A549 (cell line): ENCODE measurements at regions not wholly inside any gene's neighbourhood (a gene's known extent, or its start where the extent isn't known, plus 50 kb on each side); places are given as distances from the start of the nearest gene placed in this dataset.

Experiments
- ATAC-seq, 2 experiments: fragments of 200-7000 bp in 1 of 2; fragments of >200 bp in 1 of 2; cut with Nextera tagmentation in 1 of 2; cut with Tn5 transposase in 1 of 2; 3 replicates each; pipeline versions ENCODE4 v1.8.0 to v1.9.1; 2018 to 2020; ENCODE audit warnings: mild to moderate bottlenecking in 1 of 2, moderate library complexity in 1 of 2
- CTCF ChIA-PET: fragments of 300-600 bp; sonication (Branson Sonifier 250); formaldehyde crosslinking; extraction: SDS; loops from one replicate; lab custom pipeline; 2021; ENCODE audit warnings: antibody characterized with exemption, inconsistent platforms; lab: Yijun Ruan, JAX
- POLR2A ChIA-PET: fragments of 350-600 bp; formaldehyde crosslinking; extraction: SDS; loops from one replicate; lab custom pipeline; 2021; ENCODE audit warnings: antibody characterized with exemption, inconsistent platforms; lab: Yijun Ruan, JAX
- DNase-seq, 2 experiments: peaks; one replicate each; pipeline versions ENCODE4 v3.0.0 to v3.0.0-alpha.2; 2011 to 2016; ENCODE audit warnings: low read depth in 1 of 2, low spot score in 1 of 2
- FAIRE-seq: peaks from 2 replicates; lab custom pipeline; 2011; peaks lifted over from hg19 to GRCh38; lab: Jason Lieb, UNC
- H3K27ac ChIP-seq, 2 experiments: fragments of >200 bp; sonication (Bioruptor Twin); formaldehyde crosslinking; 3 replicates each; pipeline ENCODE4 v1.5.1; 2016 to 2017
- H3K4me1 ChIP-seq: fragments of >200 bp; sonication (Bioruptor Twin); formaldehyde crosslinking; 3 replicates; pipeline ENCODE4 v1.6.1; 2016
- H3K4me2 ChIP-seq: fragments of >200 bp; sonication (Bioruptor Twin); formaldehyde crosslinking; 3 replicates; pipeline ENCODE4 v1.6.1; 2016
- H3K4me3 ChIP-seq: fragments of >200 bp; sonication (Bioruptor Twin); formaldehyde crosslinking; 3 replicates; pipeline ENCODE4 v1.5.1; 2016
- H3K9me3 ChIP-seq: fragments of >200 bp; sonication (Bioruptor Twin); formaldehyde crosslinking; 3 replicates; pipeline ENCODE4 v1.6.1; 2016
- BHLHE40 ChIP-seq: IDR thresholded peaks from 2 replicates; pipeline ENCODE4 v1.6.1; 2012; ENCODE audit warnings: low read depth, low read length, inconsistent platforms
- CBX2 ChIP-seq: fragments of 200-600 bp; sonication (generic); IDR thresholded peaks from 2 replicates; pipeline ENCODE4 v1.6.1; 2016; ENCODE audit warnings: low read depth, mild to moderate bottlenecking, borderline replicate concordance
- HDAC2 ChIP-seq: fragments of 200-600 bp; sonication (generic); IDR thresholded peaks from 2 replicates; pipeline ENCODE4 v1.6.1; 2016
- HEYL ChIP-seq: fragments of 250-450 bp; sonication (Bioruptor Pico); IDR thresholded peaks from 2 replicates; pipeline ENCODE4 v1.8.0; 2021; ENCODE audit warnings: mild to moderate bottlenecking, moderate library complexity
- HOXB5 ChIP-seq: fragments of 250-450 bp; sonication (Bioruptor Pico); IDR thresholded peaks from 2 replicates; pipeline ENCODE4 v1.5.0; 2020; ENCODE audit warnings: mild to moderate bottlenecking, moderate library complexity
- KDM1A ChIP-seq: fragments of 200-600 bp; sonication (generic); IDR thresholded peaks from 2 replicates; pipeline ENCODE4 v1.6.1; 2016; ENCODE audit warnings: low read depth, mild to moderate bottlenecking
- MAZ ChIP-seq: fragments of 150-350 bp; IDR thresholded peaks from 2 replicates; pipeline ENCODE4 v1.6.1; 2014; ENCODE audit warnings: antibody characterized with exemption, low read depth, low read length, borderline replicate concordance
- MYC ChIP-seq: IDR thresholded peaks from 2 replicates; pipeline ENCODE4 v1.6.1; 2012; ENCODE audit warnings: mild to moderate bottlenecking, inconsistent platforms, low read length, improper control_type of control experiment, borderline replicate concordance
- NPAS2 ChIP-seq: fragments of 250-450 bp; sonication (Bioruptor Pico); IDR thresholded peaks from 2 replicates; pipeline ENCODE4 v1.8.0; 2022; ENCODE audit warnings: mild to moderate bottlenecking, moderate library complexity, borderline replicate concordance
- POLR2A ChIP-seq: IDR thresholded peaks from 2 replicates; pipeline ENCODE4 v1.6.1; 2012; ENCODE audit warnings: mild to moderate bottlenecking, low read length
- RAD21 ChIP-seq, 2 experiments: fragments of >200 bp in 1 of 2; sonication (Bioruptor Twin) in 1 of 2; formaldehyde crosslinking in 1 of 2; IDR thresholded peaks in 1 of 2; conservative IDR thresholded peaks in 1 of 2; 2 replicates in 1 of 2; 3 replicates in 1 of 2; pipeline ENCODE4 v1.6.1; 2012 to 2018; ENCODE audit warnings: inconsistent platforms in 1 of 2
- RCOR1 ChIP-seq: fragments of 150-350 bp; IDR thresholded peaks from 2 replicates; pipeline ENCODE4 v1.6.1; 2014; ENCODE audit warnings: antibody characterized with exemption, low read length, low read depth
- SREBF2 ChIP-seq: fragments of 450-650 bp; IDR thresholded peaks from 2 replicates; pipeline ENCODE4 v1.6.1; 2014; ENCODE audit warnings: mild to moderate bottlenecking, moderate library complexity
- TP53 ChIP-seq: fragments of 250-450 bp; sonication (Bioruptor Pico); IDR thresholded peaks from 2 replicates; pipeline ENCODE4 v1.5.0; 2021; ENCODE audit warnings: mild to moderate bottlenecking, moderate library complexity
- ZC3H11A ChIP-seq: fragments of 450-650 bp; IDR thresholded peaks from 2 replicates; pipeline ENCODE4 v1.6.1; 2014; ENCODE audit warnings: antibody characterized with exemption, mild to moderate bottlenecking
- ZSCAN20 ChIP-seq: fragments of 250-450 bp; sonication (Bioruptor Pico); IDR thresholded peaks from 2 replicates; pipeline ENCODE4 v1.8.0; 2022; ENCODE audit warnings: mild to moderate bottlenecking, moderate library complexity
- WGBS: methylation state at CpG from one replicate; pipeline ENCODE4 v1.1.6; 2017; ENCODE audit errors: missing lambda C conversion rate; 5-methylcytosine and 5-hydroxymethylcytosine counted together
- TF ChIP-seq, protein P1 (sequence below): IDR thresholded peaks from 2 replicates; pipeline ENCODE4 v1.6.1; 2012; ENCODE audit warnings: low read depth, borderline replicate concordance
- TF ChIP-seq, protein P2 (sequence below): IDR thresholded peaks from 2 replicates; pipeline ENCODE4 v1.6.1; 2012
- TF ChIP-seq, protein P3 (sequence below): fragments of 250-450 bp; sonication (Bioruptor Pico); IDR thresholded peaks from 2 replicates; pipeline ENCODE4 v1.5.0; 2020; ENCODE audit warnings: low read depth, mild to moderate bottlenecking, moderate library complexity
- TF ChIP-seq, protein P4 (sequence below): fragments of 250-450 bp; sonication (Bioruptor Pico); IDR thresholded peaks from 2 replicates; pipeline ENCODE4 v1.5.0; 2021; ENCODE audit warnings: mild to moderate bottlenecking, moderate library complexity, borderline replicate concordance

DNA sequence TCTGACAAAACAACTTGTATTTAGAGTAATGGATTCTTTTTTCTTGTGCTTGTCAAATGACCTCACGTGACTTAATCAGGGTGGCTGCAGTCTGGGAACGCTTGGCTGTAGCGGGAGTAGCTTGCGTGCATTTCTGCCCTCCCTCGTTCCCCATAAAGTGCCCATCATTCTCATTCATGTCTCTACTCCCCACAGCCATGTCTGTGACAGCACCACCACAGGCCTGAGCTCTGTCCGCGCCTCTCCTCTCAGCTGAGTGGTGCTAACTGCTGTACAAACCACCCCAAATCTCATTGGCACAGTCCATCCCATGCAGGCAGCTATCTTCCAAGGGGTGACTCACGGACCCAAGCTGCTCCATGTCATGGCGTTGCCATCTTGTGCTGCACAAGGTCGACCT is 161.7 kb downstream of the TSN start (continued):
- TF ChIP-seq, protein P1, sequence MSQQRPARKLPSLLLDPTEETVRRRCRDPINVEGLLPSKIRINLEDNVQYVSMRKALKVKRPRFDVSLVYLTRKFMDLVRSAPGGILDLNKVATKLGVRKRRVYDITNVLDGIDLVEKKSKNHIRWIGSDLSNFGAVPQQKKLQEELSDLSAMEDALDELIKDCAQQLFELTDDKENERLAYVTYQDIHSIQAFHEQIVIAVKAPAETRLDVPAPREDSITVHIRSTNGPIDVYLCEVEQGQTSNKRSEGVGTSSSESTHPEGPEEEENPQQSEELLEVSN: no peak
- TF ChIP-seq HEYL (CRISPR knock-in tag): no peak

DNA sequence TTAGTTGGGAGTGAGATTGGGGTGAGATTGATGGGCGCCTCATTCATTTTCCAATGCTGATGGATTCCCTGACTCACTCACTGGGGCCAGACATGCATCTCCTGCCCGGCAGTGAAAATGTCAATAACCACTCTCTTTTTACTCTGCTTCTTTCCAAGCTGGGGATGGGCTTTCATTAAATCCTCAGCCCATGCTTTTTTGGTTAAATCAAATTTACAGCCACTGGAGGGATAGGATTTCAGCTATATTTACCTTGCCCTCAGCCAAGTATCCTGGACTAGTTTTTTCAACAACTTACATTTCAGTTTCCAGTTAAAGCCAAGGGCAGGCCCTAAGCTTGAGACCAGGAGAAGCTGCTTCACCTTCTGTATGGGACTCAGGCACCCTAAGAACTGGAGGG is 162.8 kb downstream of the TSN start:
- TF ChIP-seq SREBF2: no peak
- no peak for TF ChIP-seq NPAS2 (CRISPR knock-in tag)
- no peak for TF ChIP-seq HOXB5 (CRISPR knock-in tag)
- no peak for TF ChIP-seq MAZ
- TF ChIP-seq ZSCAN20 (CRISPR knock-in tag): no peak
- TF ChIP-seq, protein P2, sequence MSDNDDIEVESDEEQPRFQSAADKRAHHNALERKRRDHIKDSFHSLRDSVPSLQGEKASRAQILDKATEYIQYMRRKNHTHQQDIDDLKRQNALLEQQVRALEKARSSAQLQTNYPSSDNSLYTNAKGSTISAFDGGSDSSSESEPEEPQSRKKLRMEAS: no peak
- no peak for TF ChIP-seq HDAC2
- Histone ChIP-seq H3K4me1 (no peaks in the 10 kb centered on the region), H3K4me3 (no peak overlapping the region), H3K9me3 (no peaks in the 10 kb centered on the region), H3K27ac (no peak overlapping the region), H3K4me2 (no peak overlapping the region)
- ChIA-PET POLR2A (no interaction called here), CTCF (interaction anchor here (1.3 kb wide), 1 partner anchor 16 kb away, joined by 3 read pairs; no protein-coding TSS in a partner anchor)
- ATAC-seq (no peak), FAIRE-seq (no peak), DNase-seq (no peak)
- WGBS: 3% methylated on average over 2 of the region's 2 CpGs

DNA sequence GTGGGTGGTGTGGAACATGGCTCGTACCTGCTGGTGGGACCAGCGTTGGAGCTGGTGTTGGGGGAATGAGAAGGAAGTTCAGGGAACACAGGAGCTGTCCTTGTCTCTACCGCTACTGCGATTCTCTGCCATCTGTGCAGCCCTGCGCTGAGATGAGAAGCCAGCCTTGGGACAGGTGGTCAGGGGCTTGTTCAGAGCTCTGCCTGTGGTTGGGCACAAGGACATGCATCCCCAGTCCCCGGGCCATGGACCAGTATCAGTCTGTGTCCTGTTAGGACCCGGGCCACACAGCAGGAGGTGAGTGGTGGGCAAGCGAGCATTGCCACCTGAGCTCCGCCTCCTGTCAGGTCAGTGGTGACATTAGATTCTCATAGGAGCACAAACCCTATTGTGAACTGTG is 164.4 kb downstream of the TSN start:
- H3K4me2 ChIP-seq: no peak overlapping the region
- H3K27ac ChIP-seq: no peak overlapping the region
- DNase-seq (no peak), ATAC-seq (no peak), FAIRE-seq (no peak)
- H3K9me3 ChIP-seq: no peaks in the 10 kb centered on the region
- WGBS: 19% methylated on average over 6 of the region's 9 CpGs
- CTCF ChIA-PET: interaction anchor here (1.0 to 1.6 kb wide), 2 partner anchors 13 to 108 kb away, joined by 3 to 5 read pairs; no protein-coding TSS in a partner anchor
- no peak overlapping the region for H3K4me3 ChIP-seq
- POLR2A ChIA-PET: no interaction called here
- H3K4me1 ChIP-seq: no peaks in the 10 kb centered on the region
- TF ChIP-seq ZSCAN20 (CRISPR knock-in tag): no peak
- TF ChIP-seq MYC: no peak
- no peak for TF ChIP-seq TP53 (CRISPR knock-in tag)
- TF ChIP-seq, protein P3, sequence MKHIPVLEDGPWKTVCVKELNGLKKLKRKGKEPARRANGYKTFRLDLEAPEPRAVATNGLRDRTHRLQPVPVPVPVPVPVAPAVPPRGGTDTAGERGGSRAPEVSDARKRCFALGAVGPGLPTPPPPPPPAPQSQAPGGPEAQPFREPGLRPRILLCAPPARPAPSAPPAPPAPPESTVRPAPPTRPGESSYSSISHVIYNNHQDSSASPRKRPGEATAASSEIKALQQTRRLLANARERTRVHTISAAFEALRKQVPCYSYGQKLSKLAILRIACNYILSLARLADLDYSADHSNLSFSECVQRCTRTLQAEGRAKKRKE (CRISPR knock-in tag): no peak
- TF ChIP-seq ZC3H11A: no peak
- TF ChIP-seq, protein P4, sequence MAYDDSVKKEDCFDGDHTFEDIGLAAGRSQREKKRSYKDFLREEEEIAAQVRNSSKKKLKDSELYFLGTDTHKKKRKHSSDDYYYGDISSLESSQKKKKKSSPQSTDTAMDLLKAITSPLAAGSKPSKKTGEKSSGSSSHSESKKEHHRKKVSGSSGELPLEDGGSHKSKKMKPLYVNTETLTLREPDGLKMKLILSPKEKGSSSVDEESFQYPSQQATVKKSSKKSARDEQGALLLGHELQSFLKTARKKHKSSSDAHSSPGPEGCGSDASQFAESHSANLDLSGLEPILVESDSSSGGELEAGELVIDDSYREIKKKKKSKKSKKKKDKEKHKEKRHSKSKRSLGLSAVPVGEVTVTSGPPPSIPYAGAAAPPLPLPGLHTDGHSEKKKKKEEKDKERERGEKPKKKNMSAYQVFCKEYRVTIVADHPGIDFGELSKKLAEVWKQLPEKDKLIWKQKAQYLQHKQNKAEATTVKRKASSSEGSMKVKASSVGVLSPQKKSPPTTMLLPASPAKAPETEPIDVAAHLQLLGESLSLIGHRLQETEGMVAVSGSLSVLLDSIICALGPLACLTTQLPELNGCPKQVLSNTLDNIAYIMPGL: no peak
- no peak for TF ChIP-seq BHLHE40
- no peak for TF ChIP-seq CBX2
- TF ChIP-seq HEYL (CRISPR knock-in tag): no peak
- TF ChIP-seq RCOR1: no peak
- TF ChIP-seq SREBF2: no peak

DNA sequence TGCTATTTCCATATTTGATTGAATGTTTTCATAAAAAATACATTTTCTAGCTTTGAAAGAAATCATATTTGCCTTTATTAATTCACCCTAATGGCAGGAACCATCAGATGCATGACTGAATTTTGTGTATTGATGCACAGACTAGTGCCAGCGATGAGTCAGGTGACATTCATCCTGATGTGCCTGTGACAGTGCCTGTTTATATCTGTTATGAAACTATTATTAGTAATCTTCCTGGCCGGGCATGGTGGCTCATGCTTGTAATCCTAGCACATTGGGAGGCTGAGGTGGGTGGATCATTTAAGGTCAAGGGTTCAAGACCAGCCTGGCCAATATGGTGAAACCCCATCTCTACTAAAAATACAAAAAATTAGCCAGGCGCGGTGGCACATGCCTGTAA is 170.0 kb downstream of the TSN start:
- Histone ChIP-seq H3K27ac (no peak overlapping the region), H3K9me3 (no peaks in the 10 kb centered on the region), H3K4me1 (no peaks in the 10 kb centered on the region), H3K4me2 (no peak overlapping the region), H3K4me3 (no peak overlapping the region)
- DNase-seq: no peak
- TF ChIP-seq KDM1A (no peak), POLR2A (no peak), RAD21 (conservative IDR thresholded peaks at IDR 0.05 in 1 of 2, IDR thresholded peaks at IDR 0.05 in 1 of 2) (no peak)
- ChIA-PET POLR2A (no interaction called here), CTCF (no interaction called here)
- 48% methylated on average over 4 of the region's 4 CpGs for WGBS
- no peak for FAIRE-seq
- no peak for ATAC-seq
